HCT116 (cell line): ENCODE measurements at regions not wholly inside any gene's neighbourhood (a gene's known extent, or its start where the extent isn't known, plus 50 kb on each side); places are given as distances from the start of the nearest gene placed in this dataset.

Source experiments
- ATAC-seq: fragments of 200-7000 bp; cut with Tn5 transposase; 2 replicates; pipeline ENCODE4 v1.9.1; 2020; ENCODE audit warnings: mild to moderate bottlenecking, moderate library complexity
- BruUV-seq: library from RNA; stranded (reverse); fragments of 400-500 nt; replicated peaks from 2 replicates; lab custom pipeline; 2021; lab: Mats Ljungman, UMichigan
- CTCF ChIA-PET: fragments of 300-600 bp; sonication (Branson Sonifier 250); formaldehyde crosslinking; loops from one replicate; lab custom pipeline; 2021; ENCODE audit warnings: antibody characterized with exemption; lab: Charles Lee
- POLR2A ChIA-PET: fragments of 300-600, 350-600 bp; sonication (Branson Sonifier 250); formaldehyde crosslinking; loops from one replicate; lab custom pipeline; 2021; ENCODE audit warnings: antibody characterized with exemption; lab: Charles Lee
- RAD21 ChIA-PET, 2 experiments: fragments of 300-600 bp; sonication (Branson Sonifier 250); formaldehyde crosslinking; loops; one replicate each; lab custom pipeline; 2023; ENCODE audit warnings: low total read pairs in 2 of 2; ENCODE audit not compliant: uncharacterized antibody in 2 of 2, unreplicated experiment in 2 of 2, low non-redundant PET in 1 of 2; lab: Charles Lee
- DNase-seq: peaks from one replicate; pipeline ENCODE4 v3.0.0-alpha.2; 2010; ENCODE audit warnings: low read depth, low spot score
- H2AFZ ChIP-seq: fragments of 200-600 bp; shearing (Covaris generic), sonication (generic); 2 replicates; pipeline ENCODE4 v1.6.1; 2017; ENCODE audit warnings: low read depth, mixed run types, mixed read lengths, antibody characterized with exemption, low read length; ENCODE audit not compliant: poor library complexity, severe bottlenecking
- H3K27ac ChIP-seq: 2 replicates; pipeline ENCODE4 v1.5.1; 2012; ENCODE audit warnings: low read depth, low read length
- H3K27me3 ChIP-seq: fragments of 200-600 bp; sonication (generic); 2 replicates; pipeline ENCODE4 v1.6.1; 2016; ENCODE audit warnings: mixed run types, low read length, mixed read lengths; ENCODE audit not compliant: insufficient read depth
- H3K36me3 ChIP-seq, 2 experiments: fragments of 200-500 bp in 1 of 2; fragments of 200-600 bp in 1 of 2; sonication (Bioruptor generic) in 1 of 2; sonication (generic) in 1 of 2; 2 replicates each; pipeline versions ENCODE4 v1.5.1 to v1.6.1; 2014 to 2016; ENCODE audit warnings: low read length in 2 of 2, inconsistent platforms in 1 of 2, mixed read lengths in 1 of 2, mixed run types in 1 of 2; ENCODE audit not compliant: insufficient read depth in 2 of 2, control insufficient read depth in 1 of 2
- H3K4me1 ChIP-seq, 2 experiments: fragments of 200-600 bp in 1 of 2; sonication (generic) in 1 of 2; 2 replicates each; pipeline versions ENCODE4 v1.5.1 to v1.6.1; 2012 to 2017; ENCODE audit warnings: low read length in 2 of 2, inconsistent platforms in 1 of 2, mild to moderate bottlenecking in 1 of 2, mixed read lengths in 1 of 2, mixed run types in 1 of 2, moderate library complexity in 1 of 2; ENCODE audit not compliant: insufficient read depth in 2 of 2, control insufficient read depth in 1 of 2
- H3K4me2 ChIP-seq: fragments of 200-600 bp; sonication (generic); 2 replicates; pipeline ENCODE4 v1.6.1; 2017; ENCODE audit warnings: mixed run types, low read length, mixed read lengths
- H3K4me3 ChIP-seq, 2 experiments: fragments of 200-600 bp in 1 of 2; sonication (generic) in 1 of 2; replicated peaks in 1 of 2; 2 replicates each; pipeline ENCODE4 v1.5.1; 2011 to 2016; ENCODE audit warnings: low read length in 2 of 2, control low read depth in 1 of 2, low read depth in 1 of 2, mild to moderate bottlenecking in 1 of 2, mixed read lengths in 1 of 2, mixed run types in 1 of 2
- H3K79me2 ChIP-seq: fragments of 200-600 bp; sonication (generic); 2 replicates; pipeline ENCODE4 v1.6.1; 2017; ENCODE audit warnings: mild to moderate bottlenecking, mixed run types, low read length, moderate library complexity, mixed read lengths; ENCODE audit not compliant: insufficient read depth
- H3K9ac ChIP-seq: fragments of 200-600 bp; sonication (generic); 2 replicates; pipeline ENCODE4 v1.6.1; 2016; ENCODE audit warnings: low read length, mixed read lengths
- H3K9me2 ChIP-seq: fragments of 200-600 bp; sonication (generic), shearing (Covaris generic); 2 replicates; pipeline ENCODE4 v1.6.1; 2017; ENCODE audit warnings: mixed run types, mild to moderate bottlenecking, moderate library complexity; ENCODE audit not compliant: insufficient read depth
- H3K9me3 ChIP-seq, 2 experiments: fragments of 200-500 bp in 1 of 2; fragments of 200-600 bp in 1 of 2; sonication (Bioruptor generic) in 1 of 2; sonication (generic) in 1 of 2; 2 replicates each; pipeline ENCODE4 v1.6.1; 2014 to 2017; ENCODE audit warnings: low read length in 2 of 2, mixed read lengths in 2 of 2, inconsistent platforms in 1 of 2, low read depth in 1 of 2, mild to moderate bottlenecking in 1 of 2, mixed run types in 1 of 2, moderate library complexity in 1 of 2; ENCODE audit not compliant: control insufficient read depth in 1 of 2, insufficient read depth in 1 of 2
- H4K20me1 ChIP-seq: fragments of 200-600 bp; sonication (generic), shearing (Covaris generic); 2 replicates; pipeline ENCODE4 v1.6.1; 2017; ENCODE audit warnings: mixed run types, mild to moderate bottlenecking, moderate library complexity; ENCODE audit not compliant: insufficient read depth
- ATF3 ChIP-seq: IDR thresholded peaks from 2 replicates; pipeline ENCODE4 v1.6.1; 2012
- CBX3 ChIP-seq: IDR thresholded peaks from 2 replicates; pipeline ENCODE4 v1.6.1; 2012; ENCODE audit warnings: low read depth
- EGR1 ChIP-seq: IDR thresholded peaks from 2 replicates; pipeline ENCODE4 v1.6.1; 2012; ENCODE audit warnings: low read depth
- ELF1 ChIP-seq: IDR thresholded peaks from 2 replicates; pipeline ENCODE4 v1.6.1; 2012; ENCODE audit warnings: low read depth, borderline replicate concordance
- EZH2 ChIP-seq: fragments of 200-600 bp; sonication (generic); IDR thresholded peaks from 2 replicates; pipeline ENCODE4 v1.6.1; 2017; ENCODE audit warnings: antibody characterized with exemption, mixed run types
- EZH2phosphoT487 ChIP-seq: fragments of 200-600 bp; IDR thresholded peaks from 2 replicates; pipeline ENCODE4 v1.6.1; 2018; ENCODE audit warnings: antibody characterized with exemption, borderline replicate concordance
- JUND ChIP-seq: IDR thresholded peaks from 2 replicates; pipeline ENCODE4 v1.6.1; 2012
- POLR2A ChIP-seq: IDR thresholded peaks from 2 replicates; pipeline ENCODE4 v1.7.0; 2011; ENCODE audit warnings: borderline replicate concordance; ENCODE audit not compliant: insufficient read depth, insufficient read length; ENCODE audit errors: extremely low read depth
- REST ChIP-seq: IDR thresholded peaks from 2 replicates; pipeline ENCODE4 v1.6.1; 2012; ENCODE audit warnings: low read depth
- SIN3A ChIP-seq: IDR thresholded peaks from 2 replicates; pipeline ENCODE4 v1.6.1; 2012; ENCODE audit warnings: low read depth
- SP1 ChIP-seq: IDR thresholded peaks from 2 replicates; pipeline ENCODE4 v1.6.1; 2012; ENCODE audit warnings: low read depth
- SRF ChIP-seq: IDR thresholded peaks from 2 replicates; pipeline ENCODE4 v1.6.1; 2012; ENCODE audit warnings: low read depth
- TCF7L2 ChIP-seq: IDR thresholded peaks from 2 replicates; pipeline ENCODE4 v1.7.0; 2011; ENCODE audit warnings: borderline replicate concordance, inconsistent platforms; ENCODE audit not compliant: insufficient read depth, insufficient read length; ENCODE audit errors: extremely low read depth
- YY1 ChIP-seq: IDR thresholded peaks from 2 replicates; pipeline ENCODE4 v1.6.1; 2011; ENCODE audit warnings: low read length, low read depth, moderate library complexity, mild to moderate bottlenecking; ENCODE audit not compliant: insufficient replicate concordance; ENCODE audit errors: extremely low read depth
- ZFX ChIP-seq: fragments of 450-650 bp; IDR thresholded peaks from 2 replicates; pipeline ENCODE4 v1.6.1; 2017
- intact Hi-C: fragments of 100-400 bp; cut with micrococcal nuclease; formaldehyde crosslinking; loops from 2 replicates; pipeline ENCODE4 v1.10.0; 2022

- Histone ChIP-seq H3K9me3 (no peaks in the 10 kb centered on the region), H3K27me3 (no peaks in the 10 kb centered on the region), H3K4me1 (no peaks in the 10 kb centered on the region), H2AFZ (no peak overlapping the region), H3K4me2 (no peak overlapping the region), H4K20me1 (no peaks in the 10 kb centered on the region), H3K9ac (no peak overlapping the region), H3K9me2 (no peaks in the 10 kb centered on the region), H3K27ac (no peak overlapping the region), H3K4me3 (no peak overlapping the region), H3K36me3 (no peaks in the 10 kb centered on the region), H3K79me2 (no peaks in the 10 kb centered on the region)
- intact Hi-C loops = no loop called here
- BruUV-seq = no TSS peak
- ATAC-seq (no peak), DNase-seq (no peak)
- ChIA-PET CTCF (no interaction called here), RAD21 (no interaction called here), POLR2A (no interaction called here)
- TF ChIP-seq SRF = no peak
- no peak for TF ChIP-seq ATF3
- TF ChIP-seq ELF1 = no peak
- TF ChIP-seq ZFX = no peak
- no peak for TF ChIP-seq EGR1
- no peak for TF ChIP-seq EZH2phosphoT487
- no peak for TF ChIP-seq POLR2A
- TF ChIP-seq CBX3 = no peak
- no peak for TF ChIP-seq SP1
- TF ChIP-seq JUND = no peak
- no peak for TF ChIP-seq REST
- no peak for TF ChIP-seq SIN3A
- no peak for TF ChIP-seq YY1
- no peak for TF ChIP-seq TCF7L2
- TF ChIP-seq EZH2 = no peak
Observed at GRCh38 chr7:110356438-110356837, 734.5 kb upstream of the LRRN3 start.
